Prostate gland (tissue), 2 donors: ENCODE measurements at regions not wholly inside any gene's neighbourhood (a gene's known extent, or its start where the extent isn't known, plus 50 kb on each side); places are given as distances from the start of the nearest gene placed in this dataset.

Source experiments
- DNase-seq: peaks from one replicate; pipeline ENCODE4 v3.0.0-alpha.2; 2019; ENCODE audit warnings: low spot score
- H3K27ac ChIP-seq, 2 donors: fragments of 200-600 bp; sonication (generic); 2 replicates each; pipeline ENCODE4 v1.5.1; 2017 to 2019
- H3K27me3 ChIP-seq: fragments of 200-600 bp; sonication (generic); replicated peaks from 2 replicates; pipeline ENCODE4 v1.5.1; 2019; ENCODE audit not compliant: insufficient read depth
- H3K36me3 ChIP-seq, 2 donors: fragments of 200-600 bp; sonication (generic); 1 replicate in 1 of 2; 2 replicates in 1 of 2; pipeline versions ENCODE4 v1.5.1 to v1.8.1; 2017 to 2019
- H3K4me1 ChIP-seq: fragments of 200-600 bp; sonication (generic); replicated peaks from 2 replicates; pipeline ENCODE4 v1.5.1; 2019
- H3K4me3 ChIP-seq, 2 donors: fragments of 200-600 bp; sonication (generic); 2 replicates each; pipeline ENCODE4 v1.5.1; 2017 to 2019
- H3K9me3 ChIP-seq: fragments of 200-600 bp; sonication (generic); 2 replicates; pipeline ENCODE4 v1.5.1; 2017
- CTCF ChIP-seq, 4 experiments: fragments of 200-600 bp in 2 of 4; fragments of 450-650 bp in 2 of 4; sonication (generic) in 2 of 4; IDR thresholded peaks; 1 replicate in 3 of 4; 2 replicates in 1 of 4; pipeline ENCODE4 v1.5.1; 2016 to 2019; ENCODE audit warnings: antibody characterized with exemption in 4 of 4, mild to moderate bottlenecking in 2 of 4, moderate library complexity in 2 of 4
- POLR2A ChIP-seq: fragments of 450-650 bp; IDR thresholded peaks from one replicate; pipeline ENCODE4 v1.6.1; 2016; ENCODE audit warnings: antibody characterized with exemption, mild to moderate bottlenecking
- POLR2AphosphoS5 ChIP-seq: sonication (generic); formaldehyde crosslinking; IDR thresholded peaks from one replicate; pipeline ENCODE4 v1.6.1; 2017; ENCODE audit warnings: antibody characterized with exemption
- WGBS: methylation state at CpG from one replicate; pipeline ENCODE4 v1.1.5; 2018; 5-methylcytosine and 5-hydroxymethylcytosine counted together
- intact Hi-C: fragments of 100-400 bp; cut with DNase I; formaldehyde crosslinking; loops from one replicate; pipeline ENCODE4 v1.14.2; 2022

GRCh38 chr7:86978808-86979506 is 80.5 kb downstream of the ELAPOR2 start:
- no peak overlapping the region for H3K27ac ChIP-seq
- H3K36me3 ChIP-seq: no peaks in the 10 kb centered on the region
- intact Hi-C loops: no loop called here
- DNase-seq: no peak
- TF ChIP-seq CTCF (IDR thresholded peaks at IDR 0.05): no peak
- TF ChIP-seq POLR2AphosphoS5: no peak
- no peak for TF ChIP-seq POLR2A
- 55% methylated on average over 3 of the region's 3 CpGs for WGBS
- H3K27me3 ChIP-seq: no peaks in the 10 kb centered on the region
- peaks cover 2% of the 10 kb centered on the region for H3K4me1 ChIP-seq
- H3K4me3 ChIP-seq: no peak overlapping the region
- no peaks in the 10 kb centered on the region for H3K9me3 ChIP-seq

- H3K27ac ChIP-seq: no peak overlapping the region
- H3K4me3 ChIP-seq: no peak overlapping the region
- no peak for DNase-seq
- WGBS: 96% methylated on average over 3 of the region's 3 CpGs
- TF ChIP-seq POLR2AphosphoS5 (no peak), POLR2A (no peak)
- no peaks in the 10 kb centered on the region for H3K36me3 ChIP-seq
- intact Hi-C loops: no loop called here
- H3K4me1 ChIP-seq: no peaks in the 10 kb centered on the region
- no peaks in the 10 kb centered on the region for H3K9me3 ChIP-seq
- H3K27me3 ChIP-seq: no peaks in the 10 kb centered on the region
Observed at GRCh38 chr7:86976958-86977357, 82.5 kb downstream of the ELAPOR2 start.

- TF ChIP-seq POLR2AphosphoS5 (no peak), POLR2A (no peak), CTCF (IDR thresholded peaks at IDR 0.05) (no peak)
- no peak for DNase-seq
- Histone ChIP-seq H3K4me1 (no peaks in the 10 kb centered on the region), H3K36me3 (no peaks in the 10 kb centered on the region), H3K27me3 (no peaks in the 10 kb centered on the region), H3K4me3 (no peak overlapping the region), H3K27ac (no peak overlapping the region), H3K9me3 (no peaks in the 10 kb centered on the region)
- intact Hi-C loops: no loop called here
- WGBS: 33% methylated on average over 1 of the region's 1 CpG
Observed at GRCh38 chr7:86975914-86976313, 83.5 kb downstream of the ELAPOR2 start.

- WGBS: 69% methylated on average over 1 of the region's 1 CpG
- Histone ChIP-seq H3K4me3 (no peak overlapping the region), H3K4me1 (no peaks in the 10 kb centered on the region), H3K27ac (no peak overlapping the region), H3K36me3 (no peaks in the 10 kb centered on the region), H3K27me3 (no peaks in the 10 kb centered on the region), H3K9me3 (no peaks in the 10 kb centered on the region)
- TF ChIP-seq CTCF (IDR thresholded peaks at IDR 0.05) (no peak), POLR2AphosphoS5 (no peak), POLR2A (no peak)
- DNase-seq: no peak
- intact Hi-C loops: no loop called here
Observed at GRCh38 chr7:86975449-86975848, 84.0 kb downstream of the ELAPOR2 start.

GRCh38 chr7:86972072-86972471 is 87.4 kb downstream of the ELAPOR2 start:
- intact Hi-C loops: no loop called here
- Histone ChIP-seq H3K27ac (no peak overlapping the region), H3K36me3 (no peaks in the 10 kb centered on the region), H3K27me3 (no peaks in the 10 kb centered on the region), H3K9me3 (no peaks in the 10 kb centered on the region), H3K4me1 (no peaks in the 10 kb centered on the region), H3K4me3 (no peak overlapping the region)
- TF ChIP-seq CTCF (IDR thresholded peaks at IDR 0.05): no peak
- no peak for TF ChIP-seq POLR2AphosphoS5
- no peak for TF ChIP-seq POLR2A
- WGBS: 66% methylated on average over 2 of the region's 2 CpGs
- DNase-seq: no peak
